Liver (tissue), 7 donors: ENCODE measurements at regions not wholly inside any gene's neighbourhood (a gene's known extent, or its start where the extent isn't known, plus 50 kb on each side); places are given as distances from the start of the nearest gene placed in this dataset.

Experiments used
- DNase-seq: peaks from one replicate; pipeline ENCODE4 v3.0.0-alpha.2; 2017; ENCODE audit warnings: low spot score
- H3K27ac ChIP-seq, 2 donors: one replicate each; pipeline ENCODE4 v1.7.0; 2013; ENCODE audit warnings: inconsistent platforms in 2 of 2, low read length in 2 of 2, control low read depth in 1 of 2, low read depth in 1 of 2, mild to moderate bottlenecking in 1 of 2
- H3K27me3 ChIP-seq, 4 donors: one replicate each; pipeline versions ENCODE4 v1.6.1 to v1.7.0; 2013; ENCODE audit warnings: low read length in 3 of 4, inconsistent platforms in 1 of 4, mild to moderate bottlenecking in 1 of 4, moderate library complexity in 1 of 4; ENCODE audit not compliant: control insufficient read depth in 4 of 4, insufficient read depth in 4 of 4
- H3K36me3 ChIP-seq, 4 donors: one replicate each; pipeline versions ENCODE4 v1.6.1 to v1.7.0; 2013; ENCODE audit warnings: low read length in 3 of 4, mild to moderate bottlenecking in 3 of 4, low read depth in 1 of 4, moderate library complexity in 1 of 4; ENCODE audit not compliant: control insufficient read depth in 4 of 4, insufficient read depth in 3 of 4
- H3K4me1 ChIP-seq, 4 donors: one replicate each; pipeline versions ENCODE4 v1.6.1 to v1.7.0; 2013; ENCODE audit warnings: low read length in 3 of 4, mild to moderate bottlenecking in 3 of 4, moderate library complexity in 1 of 4; ENCODE audit not compliant: control insufficient read depth in 4 of 4, insufficient read depth in 4 of 4
- H3K4me3 ChIP-seq, 3 donors: one replicate each; pipeline versions ENCODE4 v1.6.1 to v1.7.0; 2013; ENCODE audit warnings: low read length in 3 of 3, control low read depth in 1 of 3, low read depth in 1 of 3, mild to moderate bottlenecking in 1 of 3
- H3K9ac ChIP-seq, 2 donors: one replicate each; pipeline ENCODE4 v1.7.0; 2013; ENCODE audit warnings: low read length in 2 of 2, mild to moderate bottlenecking in 2 of 2, moderate library complexity in 2 of 2, control low read depth in 1 of 2, low read depth in 1 of 2
- H3K9me3 ChIP-seq, 4 donors: one replicate each; pipeline versions ENCODE4 v1.6.1 to v1.7.0; 2013; ENCODE audit warnings: low read length in 3 of 4; ENCODE audit not compliant: control insufficient read depth in 4 of 4
- EGR1 ChIP-seq, 2 donors: IDR thresholded peaks; 2 replicates each; pipeline ENCODE4 v1.6.1; 2016 to 2018; ENCODE audit warnings: antibody characterized with exemption in 2 of 2, low read depth in 2 of 2
- FOXA1 ChIP-seq: IDR thresholded peaks from 2 replicates; pipeline ENCODE4 v1.6.1; 2016; ENCODE audit warnings: antibody characterized with exemption
- FOXA2 ChIP-seq: IDR thresholded peaks from 2 replicates; pipeline ENCODE4 v1.6.1; 2016; ENCODE audit warnings: antibody characterized with exemption
- HNF4A ChIP-seq, 2 donors: conservative IDR thresholded peaks; 2 replicates each; pipeline ENCODE4 v1.6.1; 2016; ENCODE audit warnings: antibody characterized with exemption in 2 of 2, mild to moderate bottlenecking in 2 of 2
- HNF4G ChIP-seq: IDR thresholded peaks from 2 replicates; pipeline ENCODE4 v1.6.1; 2016; ENCODE audit warnings: antibody characterized with exemption
- JUND ChIP-seq, 2 donors: IDR thresholded peaks; 2 replicates each; pipeline ENCODE4 v1.6.1; 2016; ENCODE audit warnings: antibody characterized with exemption in 2 of 2
- NR2F2 ChIP-seq: IDR thresholded peaks from 2 replicates; pipeline ENCODE4 v1.6.1; 2016; ENCODE audit warnings: antibody characterized with exemption
- RAD21 ChIP-seq, 2 donors: IDR thresholded peaks; 2 replicates each; pipeline ENCODE4 v1.6.1; 2016; ENCODE audit warnings: antibody characterized with exemption in 2 of 2, mild to moderate bottlenecking in 2 of 2
- RXRA ChIP-seq, 2 donors: IDR thresholded peaks; 2 replicates each; pipeline ENCODE4 v1.6.1; 2017 to 2018; ENCODE audit warnings: antibody characterized with exemption in 2 of 2, mild to moderate bottlenecking in 1 of 2
- SP1 ChIP-seq: IDR thresholded peaks from 2 replicates; pipeline ENCODE4 v1.6.1; 2018; ENCODE audit warnings: antibody characterized with exemption, mild to moderate bottlenecking
- TAF1 ChIP-seq: conservative IDR thresholded peaks from 2 replicates; pipeline ENCODE4 v1.6.1; 2016; ENCODE audit warnings: antibody characterized with exemption, mild to moderate bottlenecking
- YY1 ChIP-seq: IDR thresholded peaks from 2 replicates; pipeline ENCODE4 v1.6.1; 2016; ENCODE audit warnings: antibody characterized with exemption, mild to moderate bottlenecking
- WGBS: extraction: QIAGEN DNeasy Blood & Tissue Kit; methylation state at CpG from one replicate; pipeline ENCODE4 v1.1.7; 2013; 5-methylcytosine and 5-hydroxymethylcytosine counted together
- TF ChIP-seq, protein P1 (sequence below): IDR thresholded peaks from 2 replicates; pipeline ENCODE4 v1.6.1; 2016; ENCODE audit warnings: antibody characterized with exemption, mild to moderate bottlenecking
- TF ChIP-seq, protein P2 (sequence below): IDR thresholded peaks from 2 replicates; pipeline ENCODE4 v1.6.1; 2016; ENCODE audit warnings: antibody characterized with exemption
- TF ChIP-seq, protein P3 (sequence below): IDR thresholded peaks from 2 replicates; pipeline ENCODE4 v1.6.1; 2016; ENCODE audit warnings: antibody characterized with exemption
- TF ChIP-seq, protein P4 (sequence below): IDR thresholded peaks from 2 replicates; pipeline ENCODE4 v1.6.1; 2016; ENCODE audit warnings: antibody characterized with exemption
- donor health status: healthy.
- donor health status: healthy.
- donor health status: healthy.
- donor health status: healthy.

DNA sequence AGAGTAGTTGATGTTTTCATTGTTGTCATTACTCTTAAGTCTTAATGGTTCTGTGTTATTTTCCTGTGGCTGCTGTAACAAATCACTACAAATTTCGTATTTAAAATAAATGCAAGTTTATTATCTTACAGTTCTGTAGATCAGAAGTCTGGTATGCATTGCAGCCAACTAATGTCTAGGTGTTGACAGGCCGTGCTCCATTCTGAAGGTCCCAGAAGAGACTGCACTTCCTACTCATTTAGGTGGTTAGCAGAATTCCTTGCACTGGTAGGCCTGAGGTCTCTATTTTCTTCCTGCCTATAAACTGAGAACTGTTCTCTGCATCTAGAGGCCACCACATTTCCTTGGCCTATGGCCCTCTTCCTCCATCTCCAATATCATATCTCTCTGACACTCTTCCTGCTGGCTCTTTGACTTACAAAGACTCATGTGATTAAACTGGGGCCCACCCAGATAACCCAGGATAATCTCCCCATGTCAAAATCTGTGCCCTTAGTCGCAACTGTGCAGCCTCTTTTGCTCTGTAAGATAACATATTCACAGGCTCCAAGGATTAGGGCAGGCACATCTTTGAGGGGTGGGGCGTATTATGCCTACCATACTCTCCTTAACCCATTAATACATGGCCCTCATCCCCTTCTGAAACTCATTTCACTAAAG is 468.4 kb downstream of the FOXO1 start:
- Histone ChIP-seq H3K27me3 (no peaks in the 10 kb centered on the region), H3K4me3 (no peak overlapping the region), H3K27ac (no peak overlapping the region), H3K36me3 (no peaks in the 10 kb centered on the region), H3K9me3 (no peaks in the 10 kb centered on the region), H3K9ac (no peak overlapping the region), H3K4me1 (no peaks in the 10 kb centered on the region)
- no peak for DNase-seq
- WGBS = 82% methylated on average over 4 of the region's 4 CpGs
- TF ChIP-seq, protein P1, sequence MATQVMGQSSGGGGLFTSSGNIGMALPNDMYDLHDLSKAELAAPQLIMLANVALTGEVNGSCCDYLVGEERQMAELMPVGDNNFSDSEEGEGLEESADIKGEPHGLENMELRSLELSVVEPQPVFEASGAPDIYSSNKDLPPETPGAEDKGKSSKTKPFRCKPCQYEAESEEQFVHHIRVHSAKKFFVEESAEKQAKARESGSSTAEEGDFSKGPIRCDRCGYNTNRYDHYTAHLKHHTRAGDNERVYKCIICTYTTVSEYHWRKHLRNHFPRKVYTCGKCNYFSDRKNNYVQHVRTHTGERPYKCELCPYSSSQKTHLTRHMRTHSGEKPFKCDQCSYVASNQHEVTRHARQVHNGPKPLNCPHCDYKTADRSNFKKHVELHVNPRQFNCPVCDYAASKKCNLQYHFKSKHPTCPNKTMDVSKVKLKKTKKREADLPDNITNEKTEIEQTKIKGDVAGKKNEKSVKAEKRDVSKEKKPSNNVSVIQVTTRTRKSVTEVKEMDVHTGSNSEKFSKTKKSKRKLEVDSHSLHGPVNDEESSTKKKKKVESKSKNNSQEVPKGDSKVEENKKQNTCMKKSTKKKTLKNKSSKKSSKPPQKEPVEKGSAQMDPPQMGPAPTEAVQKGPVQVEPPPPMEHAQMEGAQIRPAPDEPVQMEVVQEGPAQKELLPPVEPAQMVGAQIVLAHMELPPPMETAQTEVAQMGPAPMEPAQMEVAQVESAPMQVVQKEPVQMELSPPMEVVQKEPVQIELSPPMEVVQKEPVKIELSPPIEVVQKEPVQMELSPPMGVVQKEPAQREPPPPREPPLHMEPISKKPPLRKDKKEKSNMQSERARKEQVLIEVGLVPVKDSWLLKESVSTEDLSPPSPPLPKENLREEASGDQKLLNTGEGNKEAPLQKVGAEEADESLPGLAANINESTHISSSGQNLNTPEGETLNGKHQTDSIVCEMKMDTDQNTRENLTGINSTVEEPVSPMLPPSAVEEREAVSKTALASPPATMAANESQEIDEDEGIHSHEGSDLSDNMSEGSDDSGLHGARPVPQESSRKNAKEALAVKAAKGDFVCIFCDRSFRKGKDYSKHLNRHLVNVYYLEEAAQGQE = no peak
- TF ChIP-seq, protein P2, sequence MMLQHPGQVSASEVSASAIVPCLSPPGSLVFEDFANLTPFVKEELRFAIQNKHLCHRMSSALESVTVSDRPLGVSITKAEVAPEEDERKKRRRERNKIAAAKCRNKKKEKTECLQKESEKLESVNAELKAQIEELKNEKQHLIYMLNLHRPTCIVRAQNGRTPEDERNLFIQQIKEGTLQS = no peak
- TF ChIP-seq HNF4G (no peak), HNF4A (conservative IDR thresholded peaks at IDR 0.05) (no peak), SP1 (no peak), FOXA2 (no peak), RAD21 (IDR thresholded peaks at IDR 0.05) (no peak), JUND (IDR thresholded peaks at IDR 0.05) (no peak), FOXA1 (no peak), RXRA (IDR thresholded peaks at IDR 0.05) (no peak), NR2F2 (no peak), EGR1 (IDR thresholded peaks at IDR 0.05; ENCODE audit: low read depth in 2 of 2) (no peak), YY1 (no peak)
- TF ChIP-seq, protein P3, sequence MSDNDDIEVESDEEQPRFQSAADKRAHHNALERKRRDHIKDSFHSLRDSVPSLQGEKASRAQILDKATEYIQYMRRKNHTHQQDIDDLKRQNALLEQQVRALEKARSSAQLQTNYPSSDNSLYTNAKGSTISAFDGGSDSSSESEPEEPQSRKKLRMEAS = no peak
- TF ChIP-seq, protein P4, sequence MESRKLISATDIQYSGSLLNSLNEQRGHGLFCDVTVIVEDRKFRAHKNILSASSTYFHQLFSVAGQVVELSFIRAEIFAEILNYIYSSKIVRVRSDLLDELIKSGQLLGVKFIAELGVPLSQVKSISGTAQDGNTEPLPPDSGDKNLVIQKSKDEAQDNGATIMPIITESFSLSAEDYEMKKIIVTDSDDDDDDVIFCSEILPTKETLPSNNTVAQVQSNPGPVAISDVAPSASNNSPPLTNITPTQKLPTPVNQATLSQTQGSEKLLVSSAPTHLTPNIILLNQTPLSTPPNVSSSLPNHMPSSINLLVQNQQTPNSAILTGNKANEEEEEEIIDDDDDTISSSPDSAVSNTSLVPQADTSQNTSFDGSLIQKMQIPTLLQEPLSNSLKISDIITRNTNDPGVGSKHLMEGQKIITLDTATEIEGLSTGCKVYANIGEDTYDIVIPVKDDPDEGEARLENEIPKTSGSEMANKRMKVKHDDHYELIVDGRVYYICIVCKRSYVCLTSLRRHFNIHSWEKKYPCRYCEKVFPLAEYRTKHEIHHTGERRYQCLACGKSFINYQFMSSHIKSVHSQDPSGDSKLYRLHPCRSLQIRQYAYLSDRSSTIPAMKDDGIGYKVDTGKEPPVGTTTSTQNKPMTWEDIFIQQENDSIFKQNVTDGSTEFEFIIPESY = no peak

DNA sequence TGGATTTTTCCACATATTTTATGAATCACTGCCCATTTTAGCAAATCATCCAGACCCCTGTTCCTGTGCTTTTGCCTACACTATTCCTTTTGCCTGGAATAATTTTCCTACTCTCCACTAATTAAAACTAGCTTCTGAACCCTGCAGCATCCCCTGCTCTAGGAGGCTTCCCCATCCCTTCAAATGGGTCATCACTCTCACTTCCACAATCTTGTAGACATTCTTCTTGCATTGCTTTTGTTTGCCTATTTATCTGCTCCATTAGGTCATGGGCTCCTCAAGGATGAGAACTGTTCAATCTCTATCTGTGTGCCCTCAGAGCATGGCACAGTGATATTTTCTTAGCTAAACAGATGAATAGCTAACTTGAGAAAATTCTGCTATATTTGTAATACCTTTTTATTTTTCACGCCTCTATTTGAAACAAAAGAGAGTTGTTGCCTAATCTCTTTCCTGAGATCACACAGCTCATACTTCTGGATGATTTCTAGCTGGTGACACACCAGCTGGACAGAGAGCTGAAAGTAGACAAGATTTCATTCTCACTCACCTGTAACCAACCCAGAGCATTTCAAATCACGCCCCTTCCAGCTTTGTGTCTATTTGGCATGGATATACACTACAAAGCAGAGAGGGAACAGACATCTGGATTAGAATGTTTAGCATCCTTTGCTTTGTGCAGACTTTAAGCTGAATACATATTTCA is 466.0 kb downstream of the FOXO1 start:
- Histone ChIP-seq H3K9ac (no peak overlapping the region), H3K4me3 (no peak overlapping the region), H3K36me3 (no peaks in the 10 kb centered on the region), H3K4me1 (no peaks in the 10 kb centered on the region), H3K27me3 (no peaks in the 10 kb centered on the region), H3K27ac (no peak overlapping the region), H3K9me3 (peaks cover 0 to 5% (median 3%) of the 10 kb centered on the region in 4 donors)
- no peak for TF ChIP-seq FOXA1
- no peak for TF ChIP-seq TAF1
- TF ChIP-seq, protein P2 = no peak
- TF ChIP-seq, protein P4 = no peak
- TF ChIP-seq NR2F2 = no peak
- no peak for TF ChIP-seq FOXA2
- TF ChIP-seq RAD21 (IDR thresholded peaks at IDR 0.05) = no peak
- TF ChIP-seq JUND (IDR thresholded peaks at IDR 0.05) = no peak
- TF ChIP-seq, protein P3 = no peak
- DNase-seq = no peak
- 93% methylated on average over 2 of the region's 2 CpGs for WGBS
